ENCODE measurements at regions not wholly inside any gene's neighbourhood (a gene's known extent, or its start where the extent isn't known, plus 50 kb on each side); places are given as distances from the start of the nearest gene placed in this dataset.

DNA sequence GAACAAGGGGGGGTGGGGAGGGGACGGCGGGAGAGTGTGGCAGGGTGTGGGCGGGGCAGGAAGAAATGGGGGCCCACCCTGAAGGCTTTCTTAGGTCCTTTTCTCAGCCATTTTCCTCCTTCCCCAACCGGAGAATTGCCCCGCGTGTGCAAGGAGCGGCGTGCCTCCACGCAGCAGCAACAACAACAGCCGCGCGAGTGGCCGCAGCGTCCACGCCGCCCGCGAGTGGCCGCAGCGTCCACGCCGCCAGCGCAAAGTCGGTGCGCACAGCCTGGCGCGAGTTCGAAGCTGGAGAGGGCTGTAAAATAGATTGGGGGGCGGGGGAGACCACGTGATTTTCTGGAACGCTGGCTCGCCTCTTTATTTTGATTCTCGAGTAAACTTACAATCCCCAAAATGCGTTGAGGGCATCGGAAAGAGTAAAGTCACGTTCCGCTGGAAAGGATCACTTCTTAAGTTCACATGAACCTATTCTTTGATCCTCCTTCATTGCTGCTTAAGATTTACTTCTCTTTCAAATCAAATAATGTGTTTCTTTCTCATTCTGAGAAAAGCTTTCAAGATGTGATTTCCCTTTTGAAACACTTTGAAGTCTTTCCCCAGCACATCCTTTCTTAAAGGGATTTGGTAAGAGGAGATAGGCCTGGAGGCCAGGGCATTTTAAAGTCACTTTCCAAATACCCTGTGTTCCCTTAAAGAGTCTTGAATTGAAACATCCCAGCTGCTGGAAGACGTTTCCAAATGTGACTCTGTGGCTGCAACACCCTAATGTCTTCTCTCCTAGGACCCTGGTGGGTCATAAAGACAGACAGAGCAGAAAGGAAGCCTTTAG is 66.7 kb upstream of the ZNF217 start:
- DNase-seq (ENCODE audit: low read depth): no peak
- H3K4me3 ChIP-seq (ENCODE audit: low read length): peak overlapping the region; percentile 5
- TF ChIP-seq, protein P1, sequence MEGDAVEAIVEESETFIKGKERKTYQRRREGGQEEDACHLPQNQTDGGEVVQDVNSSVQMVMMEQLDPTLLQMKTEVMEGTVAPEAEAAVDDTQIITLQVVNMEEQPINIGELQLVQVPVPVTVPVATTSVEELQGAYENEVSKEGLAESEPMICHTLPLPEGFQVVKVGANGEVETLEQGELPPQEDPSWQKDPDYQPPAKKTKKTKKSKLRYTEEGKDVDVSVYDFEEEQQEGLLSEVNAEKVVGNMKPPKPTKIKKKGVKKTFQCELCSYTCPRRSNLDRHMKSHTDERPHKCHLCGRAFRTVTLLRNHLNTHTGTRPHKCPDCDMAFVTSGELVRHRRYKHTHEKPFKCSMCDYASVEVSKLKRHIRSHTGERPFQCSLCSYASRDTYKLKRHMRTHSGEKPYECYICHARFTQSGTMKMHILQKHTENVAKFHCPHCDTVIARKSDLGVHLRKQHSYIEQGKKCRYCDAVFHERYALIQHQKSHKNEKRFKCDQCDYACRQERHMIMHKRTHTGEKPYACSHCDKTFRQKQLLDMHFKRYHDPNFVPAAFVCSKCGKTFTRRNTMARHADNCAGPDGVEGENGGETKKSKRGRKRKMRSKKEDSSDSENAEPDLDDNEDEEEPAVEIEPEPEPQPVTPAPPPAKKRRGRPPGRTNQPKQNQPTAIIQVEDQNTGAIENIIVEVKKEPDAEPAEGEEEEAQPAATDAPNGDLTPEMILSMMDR (IDR thresholded peaks at IDR 0.05; ENCODE audit: insufficient read depth, low read depth, low read length, missing control alignments): no peak

DNA sequence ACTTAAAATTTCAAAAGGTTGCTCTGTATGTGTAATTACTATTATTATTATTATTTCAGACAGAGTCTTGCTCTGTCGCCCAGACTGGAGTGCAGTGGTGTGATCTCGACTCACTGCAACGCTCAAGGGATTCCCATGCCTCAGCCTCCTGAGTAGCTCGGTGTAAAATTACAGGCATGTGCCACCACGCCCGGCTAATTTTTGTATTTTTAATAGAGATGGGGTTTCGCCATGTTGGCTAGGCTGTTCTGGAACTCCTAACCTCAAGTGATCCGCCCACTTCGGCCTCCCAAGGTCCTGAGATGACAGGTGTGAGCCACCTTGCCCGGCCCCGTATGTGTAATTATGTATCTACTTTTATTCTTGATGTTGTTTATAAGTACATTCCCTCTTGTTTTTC is 65.3 kb upstream of the ZNF217 start:
- no peak overlapping the region for H3K4me3 ChIP-seq (ENCODE audit: low read length)
- peak; percentile 59 for DNase-seq (ENCODE audit: low read depth)
- TF ChIP-seq, protein P1 (IDR thresholded peaks at IDR 0.05; ENCODE audit: insufficient read depth, low read depth, low read length, missing control alignments): no peak

- no peak for DNase-seq (ENCODE audit: low read depth)
- no peak overlapping the region for H3K4me3 ChIP-seq (ENCODE audit: low read length)
- TF ChIP-seq, protein P1 (IDR thresholded peaks at IDR 0.05; ENCODE audit: insufficient read depth, low read depth, low read length, missing control alignments): no peak
Observed at GRCh38 chr20:53658322-53658721, 64.7 kb upstream of the ZNF217 start.

DNA sequence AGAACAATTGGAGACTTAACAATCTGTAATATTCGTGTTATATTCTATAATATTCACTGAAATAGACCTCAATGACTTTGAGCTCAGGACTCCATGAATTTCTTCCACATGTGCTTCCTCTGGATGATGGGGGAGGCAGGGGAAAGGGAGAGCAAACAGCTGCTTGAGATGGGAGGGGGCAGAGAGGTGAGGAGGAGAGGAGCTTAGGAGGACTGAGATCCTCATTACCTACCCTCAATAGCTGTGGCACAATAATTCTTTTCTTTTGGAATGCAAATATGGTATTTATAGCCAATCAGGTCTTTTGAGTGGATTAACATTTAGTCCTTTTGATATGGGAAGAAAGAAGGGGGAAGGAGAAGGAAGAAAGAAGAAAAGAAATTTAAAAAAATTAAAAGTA is 64.1 kb upstream of the ZNF217 start:
- no peak for DNase-seq (ENCODE audit: low read depth)
- H3K4me3 ChIP-seq (ENCODE audit: low read length): no peak overlapping the region
- TF ChIP-seq, protein P1 (IDR thresholded peaks at IDR 0.05; ENCODE audit: insufficient read depth, low read depth, low read length, missing control alignments): no peak

GRCh38 chr20:53657279-53657678 is 63.6 kb upstream of the ZNF217 start:
- H3K4me3 ChIP-seq (ENCODE audit: low read length): no peak overlapping the region
- no peak for DNase-seq (ENCODE audit: low read depth)
- TF ChIP-seq, protein P1 (IDR thresholded peaks at IDR 0.05; ENCODE audit: insufficient read depth, low read depth, low read length, missing control alignments): no peak

GRCh38 chr20:53656293-53657202 is 62.9 kb upstream of the ZNF217 start:
- TF ChIP-seq, protein P1 (IDR thresholded peaks at IDR 0.05; ENCODE audit: insufficient read depth, low read depth, low read length, missing control alignments): no peak
- peak; percentile 46 for DNase-seq (ENCODE audit: low read depth)
- H3K4me3 ChIP-seq (ENCODE audit: low read length): no peak overlapping the region
